ENCODE measurements at regions not wholly inside any gene's neighbourhood (a gene's known extent, or its start where the extent isn't known, plus 50 kb on each side); places are given as distances from the start of the nearest gene placed in this dataset.

DNA sequence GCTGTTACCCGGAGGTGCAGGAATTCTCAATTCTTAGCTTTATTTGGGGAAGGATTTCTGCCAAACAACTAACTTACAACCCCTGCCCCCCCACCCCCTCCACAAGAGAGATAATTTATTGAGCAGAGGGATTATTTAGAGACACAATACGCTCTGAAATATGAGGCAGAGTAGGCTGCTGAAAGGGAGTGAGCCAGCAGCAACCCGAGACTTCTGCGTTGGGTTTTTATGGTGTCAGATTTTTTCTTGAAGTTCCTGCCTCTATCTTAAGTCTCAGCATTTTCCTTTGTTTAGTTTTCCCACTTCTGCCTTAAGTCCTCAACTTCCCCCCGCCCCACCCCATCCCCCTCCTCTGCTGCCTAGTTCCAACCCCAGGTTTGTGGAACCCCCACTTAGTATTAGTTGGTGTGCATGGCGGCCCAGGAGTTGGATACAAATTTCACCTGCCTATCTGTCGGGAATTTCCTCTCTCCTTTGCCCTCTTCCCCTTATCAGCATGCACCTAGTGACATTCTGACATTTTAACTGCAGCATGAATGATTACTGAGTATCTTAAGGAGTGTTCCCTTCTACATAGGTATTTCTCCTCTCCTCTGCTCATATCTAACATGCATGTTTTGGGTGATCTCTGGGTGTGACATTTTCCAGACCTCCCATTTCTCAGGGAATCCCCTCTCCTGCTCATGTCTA is 1635.9 kb upstream of the LRRTM1 start:
- no peak for DNase-seq (ENCODE audit: low read depth)

- DNase-seq (ENCODE audit: low read depth) = no peak
Observed at GRCh38 chr2:81937944-81938343, 1633.4 kb upstream of the LRRTM1 start.

GRCh38 chr2:81903534-81903933 is 1599.0 kb upstream of the LRRTM1 start:
- no peak for DNase-seq (ENCODE audit: low read depth)

- no peak for DNase-seq (ENCODE audit: low read depth)
Observed at GRCh38 chr2:81901017-81901416, 1596.5 kb upstream of the LRRTM1 start.

GRCh38 chr2:81895620-81896250 is 1591.2 kb upstream of the LRRTM1 start:
- no peak for DNase-seq (ENCODE audit: low read depth)

GRCh38 chr2:81894451-81894990 is 1590.0 kb upstream of the LRRTM1 start:
- no peak for DNase-seq (ENCODE audit: low read depth)

GRCh38 chr2:81876624-81877023 is 1572.1 kb upstream of the LRRTM1 start:
- no peak for DNase-seq (ENCODE audit: low read depth)

GRCh38 chr2:81872006-81872405 is 1567.5 kb upstream of the LRRTM1 start:
- DNase-seq (ENCODE audit: low read depth) = no peak

DNA sequence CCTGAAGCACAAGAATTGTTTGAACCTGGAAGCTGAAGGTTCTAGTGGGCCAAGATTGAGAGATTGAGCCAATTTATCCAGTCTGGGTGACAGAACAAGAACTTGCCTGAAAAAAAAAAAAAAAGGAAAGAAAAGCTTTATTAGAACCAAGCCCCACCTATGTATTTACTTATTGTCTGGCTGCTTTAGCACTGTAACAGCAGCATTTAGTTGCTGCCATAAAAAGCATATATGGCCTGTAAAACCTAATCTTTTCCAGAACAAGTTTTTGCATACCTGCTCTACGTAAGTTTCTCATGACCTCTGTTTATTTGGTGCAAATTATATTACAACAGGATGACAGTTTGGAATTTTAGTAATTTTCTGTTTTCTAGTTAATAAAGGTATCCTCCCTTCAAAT is 1565.6 kb upstream of the LRRTM1 start:
- DNase-seq (ENCODE audit: low read depth) = no peak

DNA sequence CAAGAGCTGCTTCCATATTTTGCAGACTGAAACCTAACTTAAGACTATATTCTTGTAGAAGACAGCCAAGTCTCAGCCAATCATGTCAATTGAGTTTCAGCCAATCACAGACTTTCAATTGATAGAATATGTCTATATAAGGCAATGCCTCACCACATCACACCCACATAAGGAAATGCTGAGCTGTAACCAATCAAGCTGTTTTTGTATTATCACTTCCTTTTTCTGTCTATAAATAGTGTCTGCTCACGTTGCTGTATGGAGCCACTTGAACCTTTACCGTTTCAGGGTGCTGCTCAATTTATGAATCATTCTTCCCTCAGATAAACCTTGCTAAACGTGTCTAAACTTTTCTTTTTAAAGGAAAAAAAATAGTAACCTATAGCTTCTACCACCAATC is 1554.4 kb upstream of the LRRTM1 start:
- DNase-seq (ENCODE audit: low read depth) = no peak

GRCh38 chr2:81853341-81853740 is 1548.8 kb upstream of the LRRTM1 start:
- no peak for DNase-seq (ENCODE audit: low read depth)

DNA sequence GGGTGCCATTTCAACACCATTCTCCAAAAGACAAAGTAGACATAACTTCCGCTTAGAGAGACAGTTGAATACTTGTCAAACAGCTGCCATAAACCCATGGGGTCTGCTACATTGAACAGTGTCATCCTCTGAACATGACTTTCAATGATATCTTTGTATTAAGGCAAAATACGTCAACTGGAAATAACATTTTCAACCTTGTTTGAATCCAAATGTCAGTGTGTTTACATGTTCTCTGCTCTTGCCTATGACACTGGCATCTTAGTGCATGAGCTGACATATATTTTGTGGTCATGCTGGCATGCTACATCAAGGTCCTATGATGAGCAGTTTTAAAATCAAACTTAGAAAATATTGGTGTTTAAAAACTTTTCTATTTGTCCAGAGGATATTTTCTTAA is 1548.1 kb upstream of the LRRTM1 start:
- no peak for DNase-seq (ENCODE audit: low read depth)

DNA sequence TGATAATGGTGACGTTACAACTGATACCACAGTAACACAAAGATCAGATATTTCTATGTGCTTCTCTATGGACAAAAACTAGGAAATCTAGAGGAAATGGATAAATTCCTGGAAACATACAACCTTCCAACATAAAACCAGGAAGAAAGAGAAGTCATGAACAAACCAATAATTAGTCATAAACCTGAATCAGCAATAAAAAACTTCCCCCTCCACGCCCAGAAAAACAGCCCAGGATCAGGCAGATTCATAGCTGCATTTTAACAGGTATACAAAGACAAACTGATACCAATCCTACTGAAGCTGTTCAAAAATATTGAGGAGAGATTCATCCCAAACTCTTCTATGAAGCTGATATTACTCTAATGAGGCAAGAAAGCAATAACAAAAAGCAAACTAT is 1535.2 kb upstream of the LRRTM1 start:
- no peak for DNase-seq (ENCODE audit: low read depth)

DNA sequence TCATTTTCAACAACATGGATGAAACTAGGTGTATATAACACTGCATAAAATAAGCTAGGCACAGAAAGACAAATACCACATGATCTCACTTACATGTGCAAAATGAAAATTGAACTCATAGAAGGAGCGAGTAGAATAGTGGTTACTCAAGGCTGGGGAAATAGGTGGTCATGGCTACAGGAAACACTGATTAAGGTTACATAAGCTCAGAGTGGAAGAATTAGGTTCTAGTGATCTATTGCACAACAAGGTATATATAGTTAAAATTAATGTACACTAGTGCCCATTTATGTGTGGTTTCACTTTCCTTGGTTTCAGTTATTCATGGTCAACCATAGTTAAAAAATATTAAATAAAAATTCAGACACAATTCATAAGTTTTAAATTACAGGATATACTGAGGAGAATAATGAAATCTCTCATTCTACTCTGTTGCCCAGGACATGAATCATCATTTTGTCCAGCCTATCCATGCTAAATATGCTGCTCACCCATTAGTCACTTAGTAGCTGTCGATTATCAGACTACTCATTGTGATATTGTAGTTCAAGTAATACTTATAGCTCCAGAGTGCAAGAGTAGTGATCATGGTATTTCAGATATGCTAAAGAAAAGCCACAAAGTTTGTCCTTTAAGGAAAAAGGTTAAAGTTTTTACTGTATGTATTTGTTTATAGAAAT is 1530.9 kb upstream of the LRRTM1 start:
- DNase-seq (ENCODE audit: low read depth) = no peak

DNA sequence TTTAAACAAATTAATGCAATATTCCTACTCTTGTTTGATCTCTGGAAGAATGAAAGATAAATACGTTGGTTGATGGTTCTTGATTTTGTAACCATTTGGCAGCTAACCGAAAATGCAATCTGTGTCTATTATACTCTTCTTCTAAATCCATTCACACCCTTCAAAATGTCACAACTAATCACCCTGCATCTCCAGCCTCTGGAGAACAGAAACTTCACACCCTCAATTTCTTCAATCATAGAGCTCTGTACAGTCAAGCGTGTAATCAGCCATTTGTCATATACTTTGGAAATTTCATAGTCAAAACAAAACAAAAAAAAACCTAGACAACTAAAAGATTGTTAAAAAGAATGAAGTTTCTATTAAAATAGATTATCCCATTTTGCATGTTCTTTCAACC is 1482.3 kb upstream of the LRRTM1 start:
- DNase-seq (ENCODE audit: low read depth) = no peak

- no peak for DNase-seq (ENCODE audit: low read depth)
Observed at GRCh38 chr2:81767187-81767912, 1462.8 kb upstream of the LRRTM1 start.

- no peak for DNase-seq (ENCODE audit: low read depth)
Observed at GRCh38 chr2:81747481-81748070, 1443.0 kb upstream of the LRRTM1 start.

GRCh38 chr2:81739966-81740365 is 1435.4 kb upstream of the LRRTM1 start:
- DNase-seq (ENCODE audit: low read depth) = no peak

GRCh38 chr2:81734981-81735380 is 1430.4 kb upstream of the LRRTM1 start:
- DNase-seq (ENCODE audit: low read depth) = no peak

DNA sequence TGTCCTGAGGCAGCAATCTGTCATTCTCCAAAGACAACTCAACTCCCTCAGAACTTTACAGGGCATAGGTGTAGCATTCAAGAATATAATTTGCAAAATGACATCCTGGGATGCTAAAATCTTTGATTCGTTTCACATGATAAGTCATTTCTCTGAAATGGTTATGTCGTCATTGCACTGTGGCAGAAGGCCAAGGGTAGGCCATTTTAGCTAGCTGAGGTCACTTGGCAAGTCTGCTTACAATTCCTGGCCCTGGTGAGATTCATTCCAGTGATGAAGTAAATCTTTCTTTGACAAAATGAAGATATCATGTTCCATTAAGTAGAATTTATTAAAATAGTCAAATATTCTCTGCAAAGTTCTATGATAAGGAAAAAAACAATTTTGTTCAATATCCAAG is 1410.3 kb upstream of the LRRTM1 start:
- no peak for DNase-seq (ENCODE audit: low read depth)

DNA sequence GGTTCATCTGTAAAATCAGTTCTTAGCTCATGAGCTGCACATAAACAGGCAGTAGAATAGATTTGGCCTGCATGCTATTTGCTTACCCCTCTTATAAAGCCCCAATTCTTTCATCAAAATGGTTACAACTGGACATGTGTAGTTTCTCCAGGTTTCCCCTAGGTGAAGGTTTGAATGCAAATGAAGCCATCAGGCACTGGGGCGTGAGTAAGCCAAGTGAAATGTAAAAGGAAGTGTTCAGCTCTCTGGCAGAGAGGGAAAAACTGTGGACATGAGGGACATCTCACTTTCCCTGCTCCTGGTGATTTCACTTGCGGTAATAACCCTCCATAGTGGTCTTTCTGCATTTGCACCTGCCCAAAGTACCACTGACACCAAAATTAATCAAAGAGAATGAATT is 1402.3 kb upstream of the LRRTM1 start:
- no peak for DNase-seq (ENCODE audit: low read depth)

DNA sequence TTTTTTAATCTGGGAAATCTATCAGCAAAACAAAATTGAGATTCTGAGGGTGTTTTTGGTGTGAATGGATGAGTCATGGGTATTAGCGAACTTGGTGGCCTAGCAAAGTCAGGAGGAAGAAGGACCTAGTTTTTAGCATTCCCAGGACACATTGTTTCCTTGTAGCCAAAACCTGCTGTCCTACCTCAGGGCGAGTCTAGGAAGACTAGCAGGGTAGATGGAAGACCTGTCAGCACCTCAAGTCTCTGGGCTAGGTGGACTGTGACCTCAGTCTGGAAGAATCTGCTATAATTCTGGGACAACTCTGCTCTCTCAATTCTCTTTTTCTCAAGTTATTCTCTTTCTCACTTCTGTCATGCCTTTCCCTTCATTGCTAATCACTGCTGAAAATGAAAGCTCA is 1399.3 kb upstream of the LRRTM1 start:
- no peak for DNase-seq (ENCODE audit: low read depth)
